Kidney (tissue), 13 donors: ENCODE measurements at regions not wholly inside any gene's neighbourhood (a gene's known extent, or its start where the extent isn't known, plus 50 kb on each side); places are given as distances from the start of the nearest gene placed in this dataset.
"Not testable (repeated sequence)": the region's sequence is repeated elsewhere in the genome, so short reads cannot be mapped to it uniquely, and the experiment has no call there.

Experiments used
- DNase-seq, 5 donors: peaks; one replicate each; pipeline ENCODE4 v3.0.0-alpha.2; 2013 to 2020
- FAIRE-seq: peaks from 2 replicates; lab custom pipeline; 2012; peaks lifted over from hg19 to GRCh38; lab: Jason Lieb, UNC
- H3K27ac ChIP-seq, 2 donors: one replicate each; pipeline ENCODE4 v1.7.0; 2013; ENCODE audit warnings: low read depth in 2 of 2, low read length in 2 of 2, inconsistent platforms in 1 of 2
- H3K27me3 ChIP-seq: one replicate; pipeline ENCODE4 v1.7.1; 2013; ENCODE audit warnings: low read length, inconsistent platforms; ENCODE audit not compliant: control insufficient read depth, insufficient read depth
- H3K36me3 ChIP-seq, 3 donors: one replicate each; pipeline versions ENCODE4 v1.7.0 to v1.7.1; 2013; ENCODE audit warnings: low read length in 3 of 3, control low read depth in 1 of 3, inconsistent platforms in 1 of 3; ENCODE audit not compliant: insufficient read depth in 3 of 3, control insufficient read depth in 2 of 3
- H3K4me1 ChIP-seq, 3 donors: one replicate each; pipeline versions ENCODE4 v1.7.0 to v1.7.1; 2013; ENCODE audit warnings: low read length in 3 of 3, inconsistent platforms in 1 of 3, low read depth in 1 of 3; ENCODE audit not compliant: control insufficient read depth in 2 of 3, insufficient read depth in 2 of 3
- H3K4me3 ChIP-seq, 3 donors: one replicate each; pipeline versions ENCODE4 v1.7.0 to v1.8.1; 2013; ENCODE audit warnings: low read length in 3 of 3, control low read depth in 1 of 3, inconsistent platforms in 1 of 3
- H3K9ac ChIP-seq, 3 donors: one replicate each; pipeline versions ENCODE4 v1.7.0 to v1.7.1; 2013; ENCODE audit warnings: low read length in 3 of 3, control low read depth in 1 of 3, inconsistent platforms in 1 of 3
- H3K9me3 ChIP-seq, 3 donors: one replicate each; pipeline versions ENCODE4 v1.7.0 to v1.7.1; 2013; ENCODE audit warnings: low read length in 3 of 3, control low read depth in 1 of 3, inconsistent platforms in 1 of 3; ENCODE audit not compliant: control insufficient read depth in 2 of 3, insufficient read depth in 1 of 3
- intact Hi-C: fragments of 100-400 bp; cut with DNase I; formaldehyde crosslinking; loops from one replicate; pipeline ENCODE4 v1.11.1; 2022
- TF ChIP-seq, protein P1 (sequence below): IDR thresholded peaks from 3 replicates; pipeline ENCODE4 v1.5.1; 2012; ENCODE audit warnings: mild to moderate bottlenecking, moderate library complexity, borderline replicate concordance; ENCODE audit not compliant: insufficient read depth; ENCODE audit errors: extremely low read depth
- donor health status: control.
- donor health status: control.
- donor health status: control.
- donor health status: control.
- donor health status: control.
- donor health status: DM: yes; HTN: yes; CAD: no.
- donor health status: Normal renal cell carcinoma (clear cell type).

GRCh38 chr7:142562688-142563087, 186.6 kb upstream of the PRSS1 start:
- no peak for FAIRE-seq
- intact Hi-C loops = no loop called here
- Histone ChIP-seq H3K4me3 (no peak overlapping the region), H3K9me3 (no peaks in the 10 kb centered on the region), H3K27me3 (no peaks in the 10 kb centered on the region), H3K36me3 (no peaks in the 10 kb centered on the region), H3K4me1 (no peaks in the 10 kb centered on the region), H3K9ac (no peak overlapping the region), H3K27ac (no peak overlapping the region)
- no peak for DNase-seq
- TF ChIP-seq, protein P1, sequence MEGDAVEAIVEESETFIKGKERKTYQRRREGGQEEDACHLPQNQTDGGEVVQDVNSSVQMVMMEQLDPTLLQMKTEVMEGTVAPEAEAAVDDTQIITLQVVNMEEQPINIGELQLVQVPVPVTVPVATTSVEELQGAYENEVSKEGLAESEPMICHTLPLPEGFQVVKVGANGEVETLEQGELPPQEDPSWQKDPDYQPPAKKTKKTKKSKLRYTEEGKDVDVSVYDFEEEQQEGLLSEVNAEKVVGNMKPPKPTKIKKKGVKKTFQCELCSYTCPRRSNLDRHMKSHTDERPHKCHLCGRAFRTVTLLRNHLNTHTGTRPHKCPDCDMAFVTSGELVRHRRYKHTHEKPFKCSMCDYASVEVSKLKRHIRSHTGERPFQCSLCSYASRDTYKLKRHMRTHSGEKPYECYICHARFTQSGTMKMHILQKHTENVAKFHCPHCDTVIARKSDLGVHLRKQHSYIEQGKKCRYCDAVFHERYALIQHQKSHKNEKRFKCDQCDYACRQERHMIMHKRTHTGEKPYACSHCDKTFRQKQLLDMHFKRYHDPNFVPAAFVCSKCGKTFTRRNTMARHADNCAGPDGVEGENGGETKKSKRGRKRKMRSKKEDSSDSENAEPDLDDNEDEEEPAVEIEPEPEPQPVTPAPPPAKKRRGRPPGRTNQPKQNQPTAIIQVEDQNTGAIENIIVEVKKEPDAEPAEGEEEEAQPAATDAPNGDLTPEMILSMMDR = no peak

- intact Hi-C loops, DNase-seq, H3K4me1 ChIP-seq, H3K4me3 ChIP-seq, H3K27ac ChIP-seq, H3K27me3 ChIP-seq, FAIRE-seq, H3K9ac ChIP-seq, H3K36me3 ChIP-seq, H3K9me3 ChIP-seq: not testable (repeated sequence)
These were observed 187.9 kb upstream of the PRSS1 start for GRCh38 chr7:142561396-142561795.

DNA sequence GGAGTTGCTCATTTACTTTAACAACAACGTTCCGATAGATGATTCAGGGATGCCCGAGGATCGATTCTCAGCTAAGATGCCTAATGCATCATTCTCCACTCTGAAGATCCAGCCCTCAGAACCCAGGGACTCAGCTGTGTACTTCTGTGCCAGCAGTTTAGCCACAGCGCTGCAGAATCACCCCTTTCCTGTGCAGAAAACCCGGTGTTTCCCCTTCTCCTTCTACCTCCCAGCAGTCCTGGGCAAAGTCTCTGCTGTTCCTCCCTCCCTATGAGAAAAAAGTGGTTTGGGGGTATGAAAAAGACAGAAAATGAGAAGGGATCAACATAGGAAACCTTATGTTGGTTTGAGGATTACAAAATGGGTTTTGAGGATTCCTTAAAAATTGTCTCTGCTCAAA, 188.5 kb upstream of the PRSS1 start:
- H3K36me3 ChIP-seq, FAIRE-seq, H3K27me3 ChIP-seq, H3K4me3 ChIP-seq, intact Hi-C loops, DNase-seq, H3K9ac ChIP-seq, H3K4me1 ChIP-seq, H3K27ac ChIP-seq, H3K9me3 ChIP-seq: not testable (repeated sequence)

DNA sequence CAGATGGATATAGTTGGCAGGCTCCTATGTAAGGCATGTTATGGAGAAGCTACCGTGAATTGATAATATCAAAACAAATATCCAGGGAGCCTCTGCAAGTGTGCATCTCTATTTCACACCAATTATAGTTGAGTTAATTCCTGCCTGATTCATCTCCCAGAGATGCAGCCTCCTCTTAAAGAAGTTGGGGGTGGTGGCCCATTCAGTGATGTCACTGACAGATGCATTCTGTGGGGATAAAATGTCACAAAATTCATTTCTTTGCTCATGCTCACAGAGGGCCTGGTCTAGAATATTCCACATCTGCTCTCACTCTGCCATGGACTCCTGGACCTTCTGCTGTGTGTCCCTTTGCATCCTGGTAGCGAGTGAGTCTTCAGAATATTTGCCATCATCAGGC, 189.1 kb upstream of the PRSS1 start:
- no peak for DNase-seq
- TF ChIP-seq, protein P1 = no peak
- no peaks in the 10 kb centered on the region for H3K9me3 ChIP-seq
- intact Hi-C loops = no loop called here
- no peak overlapping the region for H3K27ac ChIP-seq
- H3K4me3 ChIP-seq = no peak overlapping the region
- H3K27me3 ChIP-seq = no peaks in the 10 kb centered on the region
- no peak overlapping the region for H3K9ac ChIP-seq
- H3K4me1 ChIP-seq = no peaks in the 10 kb centered on the region
- no peaks in the 10 kb centered on the region for H3K36me3 ChIP-seq
- no peak for FAIRE-seq
